ENCODE measurements at regions not wholly inside any gene's neighbourhood (a gene's known extent, or its start where the extent isn't known, plus 50 kb on each side); places are given as distances from the start of the nearest gene placed in this dataset.
"Not testable (repeated sequence)": the region's sequence is repeated elsewhere in the genome, so short reads cannot be mapped to it uniquely, and the experiment has no call there.

DNA sequence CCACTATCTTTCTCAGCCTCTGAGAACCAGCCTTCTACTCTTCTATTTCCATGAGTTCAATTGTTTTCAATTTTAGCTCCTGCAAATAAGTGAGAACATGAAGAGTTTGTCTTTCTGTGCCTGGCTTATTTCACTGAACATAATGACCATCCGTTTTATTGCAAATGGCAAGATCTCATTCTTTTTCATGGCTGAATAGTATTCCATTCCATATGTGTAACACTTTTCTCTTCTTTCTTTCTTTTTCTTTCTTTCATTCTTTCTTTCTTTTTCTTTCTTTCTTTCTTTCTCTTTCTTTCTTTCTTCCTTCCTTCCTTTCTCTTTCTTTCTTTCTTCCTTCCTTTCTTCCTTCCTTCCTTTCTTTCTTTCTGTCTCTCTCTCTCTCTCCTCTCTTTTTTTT is 228.7 kb downstream of the SHOX start:
- no peak for DNase-seq (ENCODE audit: extremely low read depth, low read depth)

DNA sequence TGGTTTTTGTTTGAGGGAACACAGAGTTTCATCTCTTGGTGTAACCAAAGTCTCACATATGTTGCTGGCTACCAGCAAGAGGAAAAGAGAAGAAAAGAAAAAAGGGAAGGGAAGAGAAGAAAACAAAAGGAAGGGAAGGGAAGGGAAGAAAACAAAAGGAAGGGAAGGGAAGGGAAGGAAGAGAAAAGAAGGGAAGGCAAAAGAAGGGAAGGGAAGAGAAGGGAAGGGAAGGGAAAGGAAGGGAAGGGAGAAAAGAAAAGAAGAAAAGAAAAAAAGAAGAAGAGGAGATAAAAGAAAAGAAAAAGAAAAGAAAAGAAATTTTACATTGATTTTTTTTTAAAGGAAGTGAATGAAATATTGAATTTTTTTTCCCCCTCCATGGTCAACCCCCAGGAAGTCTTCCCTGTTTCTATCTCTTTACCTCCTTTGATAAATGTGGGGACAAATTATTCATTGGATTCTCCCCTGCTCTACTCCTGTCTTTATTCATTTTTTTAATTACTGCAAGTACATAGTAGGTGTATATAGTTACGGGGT is 228.0 kb downstream of the SHOX start:
- DNase-seq (ENCODE audit: extremely low read depth, low read depth), result no peak

GRCh38 chrX:857376-857775 is 226.8 kb downstream of the SHOX start:
- DNase-seq (ENCODE audit: extremely low read depth, low read depth), result no peak

GRCh38 chrX:856566-857290 is 226.1 kb downstream of the SHOX start:
- DNase-seq (ENCODE audit: extremely low read depth, low read depth), result peak; percentile 9

DNA sequence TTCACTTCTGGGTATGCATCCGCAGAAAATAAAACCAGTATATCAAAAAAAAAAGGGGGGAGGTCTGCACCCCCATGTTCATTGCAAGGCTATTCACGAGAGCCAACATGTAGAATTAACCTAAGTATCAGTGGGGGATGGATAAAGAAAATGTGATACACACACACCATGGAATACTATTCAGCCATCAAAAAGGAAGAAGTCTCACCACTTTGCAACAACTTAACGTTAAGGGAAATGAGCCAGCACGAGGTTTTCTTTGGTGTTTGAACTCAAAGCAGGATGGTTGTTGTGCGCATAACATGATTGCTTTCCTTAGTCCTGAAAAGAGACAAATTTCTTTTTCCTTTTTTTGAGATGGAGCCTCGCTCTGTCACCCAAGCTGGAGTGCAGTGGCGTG is 222.7 kb downstream of the SHOX start:
- DNase-seq (ENCODE audit: extremely low read depth, low read depth), result no peak

- no peak for DNase-seq (ENCODE audit: extremely low read depth, low read depth)
Observed at GRCh38 chrX:850471-850916, 219.9 kb downstream of the SHOX start.

DNA sequence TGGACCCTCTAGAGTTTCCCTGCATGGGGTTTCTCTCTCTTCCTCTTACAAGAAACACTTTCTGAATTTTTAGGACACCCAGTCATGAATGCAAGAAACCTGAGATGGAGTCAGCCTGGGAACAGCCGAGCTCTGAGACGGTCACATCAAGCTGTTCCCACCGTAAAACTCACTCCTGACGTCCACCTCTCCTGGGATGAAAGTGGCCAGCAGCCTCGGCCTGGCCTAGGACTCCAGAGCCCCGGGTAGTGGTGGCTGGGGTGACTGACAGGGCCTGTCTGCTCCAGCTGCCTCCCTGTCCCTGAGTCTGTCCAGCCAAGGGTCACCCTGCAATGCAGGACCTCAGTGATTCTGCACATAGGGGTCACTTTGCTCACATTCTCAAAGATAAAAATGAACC is 217.8 kb downstream of the SHOX start:
- DNase-seq (ENCODE audit: extremely low read depth, low read depth), result no peak

DNA sequence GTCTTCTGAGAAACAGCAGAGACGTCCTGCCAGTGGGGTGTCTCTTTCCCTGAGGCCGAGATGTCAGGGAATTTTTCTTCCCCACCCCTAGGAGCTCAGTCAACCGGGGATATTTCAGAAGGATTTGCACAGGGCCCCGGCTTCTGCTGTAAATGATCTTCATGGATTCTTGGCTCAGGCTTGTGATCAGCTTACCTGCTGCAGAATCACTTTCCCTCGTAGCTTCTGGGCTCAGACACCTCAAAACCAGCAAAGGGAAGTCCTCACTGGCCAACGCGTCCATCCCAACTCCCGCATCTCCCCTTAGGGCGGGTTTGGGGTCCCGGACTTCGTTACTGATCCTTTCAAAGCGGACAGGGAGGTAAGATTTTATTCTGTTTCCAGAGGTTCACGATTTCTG is 212.7 kb downstream of the SHOX start:
- no peak for DNase-seq (ENCODE audit: extremely low read depth, low read depth)

DNA sequence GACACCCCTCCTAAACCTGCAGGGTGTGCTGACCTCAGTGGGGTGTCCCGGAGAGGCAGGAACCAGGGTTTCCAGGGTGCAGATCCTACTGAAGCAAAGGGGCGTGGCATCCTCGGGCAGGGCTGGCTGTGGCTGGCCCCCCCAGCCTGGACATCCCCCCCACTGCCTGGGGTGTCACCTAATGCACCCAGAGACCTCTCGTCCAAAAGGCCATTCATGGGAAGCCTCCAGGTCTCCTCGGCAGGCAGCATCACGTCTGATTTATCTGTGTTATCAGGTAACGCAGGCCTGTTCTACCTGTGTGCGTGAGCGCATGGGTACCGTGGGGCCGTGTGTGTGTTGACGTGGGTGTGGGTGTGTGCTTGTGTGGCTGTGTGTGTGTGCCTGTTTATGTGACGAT is 210.0 kb downstream of the SHOX start:
- DNase-seq (ENCODE audit: extremely low read depth, low read depth), result no peak

- DNase-seq (ENCODE audit: extremely low read depth, low read depth), result not testable (repeated sequence)
Observed at GRCh38 chrX:838666-839065, 208.1 kb downstream of the SHOX start.

DNA sequence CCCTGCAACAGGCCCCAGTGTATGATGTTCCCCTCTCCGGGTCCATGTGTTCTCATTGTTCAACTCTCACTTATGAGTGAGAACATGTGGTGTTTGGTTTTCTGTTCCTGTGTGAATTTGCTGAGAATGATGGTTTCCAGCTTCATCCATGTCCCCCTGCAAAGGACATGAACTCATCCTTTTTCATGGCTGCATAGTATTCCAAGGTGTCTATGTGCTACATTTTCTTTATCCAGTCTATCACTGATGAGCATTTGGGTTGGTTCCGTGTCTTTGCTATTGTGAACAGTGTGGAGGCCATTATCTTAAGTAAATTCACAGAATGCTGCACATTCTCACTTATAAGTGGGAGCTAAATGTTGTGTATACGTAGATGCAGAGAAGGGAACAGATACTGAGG is 205.3 kb downstream of the SHOX start:
- not testable (repeated sequence) for DNase-seq (ENCODE audit: extremely low read depth, low read depth)

DNA sequence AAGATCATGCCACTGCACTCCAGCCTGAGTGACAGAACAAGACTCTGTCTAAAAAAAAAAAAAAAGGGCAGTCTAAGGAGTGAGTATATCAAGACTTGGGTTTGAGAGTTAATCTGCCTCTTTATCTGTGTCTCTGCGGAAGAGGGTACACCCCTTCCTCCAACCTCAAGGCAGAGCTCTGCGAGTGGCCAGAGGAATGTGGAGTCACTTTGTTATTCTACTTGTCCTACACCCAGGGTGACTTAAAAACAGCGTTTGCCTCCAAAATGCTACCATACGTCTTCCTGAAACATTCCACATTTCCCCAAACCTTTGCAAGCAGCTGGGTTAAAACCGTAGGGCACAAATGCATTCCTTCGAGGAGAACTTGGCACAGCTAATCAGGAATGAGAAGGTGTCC is 199.9 kb downstream of the SHOX start:
- DNase-seq (ENCODE audit: extremely low read depth, low read depth), result no peak

- DNase-seq (ENCODE audit: extremely low read depth, low read depth), result no peak
Observed at GRCh38 chrX:829145-829544, 198.6 kb downstream of the SHOX start.

DNA sequence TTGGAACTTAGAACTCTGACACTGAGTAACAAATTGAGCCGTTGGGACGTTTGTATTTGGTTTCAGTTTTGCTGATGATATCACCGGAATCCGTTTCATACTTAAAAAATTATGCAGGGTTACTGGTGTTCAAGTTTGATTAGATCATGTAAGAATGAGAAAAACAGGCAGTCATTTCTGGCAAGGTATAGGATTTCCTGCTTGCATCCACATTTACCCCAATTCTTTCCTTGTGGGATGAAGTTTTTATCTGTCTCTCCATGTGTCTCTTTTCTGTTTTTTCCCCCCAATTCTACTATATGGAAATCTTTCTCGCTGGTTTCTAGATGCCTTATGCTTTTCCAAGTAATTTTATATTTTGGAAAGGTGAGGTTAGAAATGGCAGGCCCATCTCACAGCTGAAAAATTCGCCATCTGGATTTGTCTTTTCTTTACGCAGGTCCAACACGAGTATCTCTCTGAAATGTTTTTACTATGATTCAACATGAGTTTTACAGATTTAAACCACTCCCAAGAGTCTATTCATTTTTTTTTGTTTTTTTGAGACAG is 197.9 kb downstream of the SHOX start:
- DNase-seq (ENCODE audit: extremely low read depth, low read depth), result no peak

GRCh38 chrX:826448-826847 is 195.9 kb downstream of the SHOX start:
- DNase-seq (ENCODE audit: extremely low read depth, low read depth), result no peak

- DNase-seq (ENCODE audit: extremely low read depth, low read depth), result no peak
Observed at GRCh38 chrX:825991-826390, 195.4 kb downstream of the SHOX start.

DNA sequence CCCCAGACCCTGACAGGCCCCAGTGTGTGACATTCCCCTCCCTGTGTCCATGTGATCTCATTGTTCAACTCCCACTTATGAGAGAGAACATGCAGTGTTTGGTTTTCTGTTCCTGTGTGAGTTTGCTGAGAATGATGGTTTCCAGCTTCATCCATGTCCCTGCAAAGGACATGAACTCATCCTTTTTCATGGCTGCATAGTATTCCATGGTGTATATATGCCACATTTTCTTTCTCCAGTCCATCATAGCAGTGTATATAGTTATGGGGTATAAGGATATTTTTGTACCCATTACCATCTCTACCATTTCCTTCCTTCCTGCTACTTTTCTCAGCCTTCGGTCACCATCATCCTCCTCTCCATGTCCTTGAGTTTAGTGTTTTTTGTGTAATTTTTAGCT is 192.5 kb downstream of the SHOX start:
- not testable (repeated sequence) for DNase-seq (ENCODE audit: extremely low read depth, low read depth)

DNA sequence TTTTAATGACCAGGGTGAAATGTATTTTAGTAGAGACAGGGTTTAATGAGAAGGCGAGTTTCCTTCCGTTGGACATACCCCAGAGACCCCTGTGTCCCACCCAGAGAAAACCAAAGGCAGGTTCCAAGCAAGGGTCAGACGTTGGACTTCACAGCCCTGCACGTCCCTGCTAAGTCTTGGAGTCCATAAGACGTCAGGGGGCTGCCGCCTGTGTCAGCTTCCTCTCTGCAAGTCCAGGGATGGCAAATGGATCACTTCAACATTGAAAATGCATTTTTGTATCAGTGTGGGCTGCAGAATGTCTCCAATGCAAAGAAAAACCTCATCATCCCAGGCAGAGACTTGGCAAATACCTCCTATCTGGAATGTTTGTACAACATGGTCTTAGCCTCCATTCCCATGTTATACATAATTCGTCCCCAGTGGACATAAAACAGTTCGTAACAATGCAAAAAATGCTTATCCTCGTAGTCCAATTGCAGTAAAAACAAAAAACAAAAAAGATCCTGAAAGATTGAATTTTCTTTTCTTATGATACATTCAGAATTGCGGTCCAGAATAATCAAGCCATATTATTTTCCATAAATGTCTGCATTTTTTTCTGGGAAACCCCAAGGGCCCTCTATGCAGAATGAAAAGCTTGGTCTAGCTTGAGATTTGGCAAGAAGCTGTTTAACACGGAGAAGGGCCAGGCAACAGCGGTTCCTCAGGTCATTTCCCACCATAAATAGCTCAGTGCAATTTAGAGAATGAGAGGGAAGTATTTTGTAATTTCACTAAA is 190.9 kb downstream of the SHOX start:
- no peak for DNase-seq (ENCODE audit: extremely low read depth, low read depth)

DNA sequence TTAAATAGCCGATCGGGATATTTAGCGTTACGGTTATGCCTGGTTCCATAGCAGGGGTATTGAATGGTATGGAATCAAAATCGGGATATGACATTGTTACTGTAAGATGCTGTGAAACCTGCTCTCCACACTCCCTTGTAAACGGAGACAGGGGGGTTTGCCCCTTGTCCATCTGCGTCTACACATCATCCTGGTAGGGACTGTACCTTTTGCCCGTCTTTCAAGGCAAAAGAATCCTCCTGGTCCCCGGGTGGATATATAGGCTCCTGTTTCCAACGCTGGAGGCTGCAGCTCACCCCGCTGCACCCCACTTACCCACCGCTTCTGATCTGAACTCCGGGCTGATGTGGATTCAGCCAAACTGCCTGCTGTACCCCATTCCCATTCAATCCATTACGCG is 189.1 kb downstream of the SHOX start:
- no peak for DNase-seq (ENCODE audit: extremely low read depth, low read depth)

DNA sequence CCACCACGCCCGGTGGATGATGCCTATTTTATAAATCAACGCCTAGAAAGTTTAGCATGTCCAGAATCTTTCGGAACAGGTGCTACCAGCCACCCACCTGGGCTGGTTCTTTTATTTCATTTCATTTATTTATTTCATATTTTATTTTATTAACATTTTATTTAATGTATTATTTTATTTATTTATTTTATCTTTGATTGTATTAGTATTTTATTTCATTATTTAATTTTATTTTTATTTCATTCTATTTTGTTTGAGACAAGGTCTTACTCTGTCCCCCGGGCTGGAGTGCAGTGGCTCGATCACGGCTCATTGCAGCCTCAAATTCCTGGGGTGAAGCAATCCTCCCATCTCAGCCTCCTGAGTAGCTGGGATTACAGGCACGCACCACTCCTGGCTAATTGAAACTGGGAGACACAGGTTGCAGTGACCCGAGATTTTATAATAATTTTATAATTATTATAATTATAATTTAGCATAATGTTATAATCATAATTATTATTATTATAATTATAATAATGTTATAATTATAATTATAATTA is 187.2 kb downstream of the SHOX start:
- DNase-seq (ENCODE audit: extremely low read depth, low read depth), result no peak

- DNase-seq (ENCODE audit: extremely low read depth, low read depth), result not testable (repeated sequence)
Observed at GRCh38 chrX:817147-817546, 186.6 kb downstream of the SHOX start.
